ENCODE measurements at regions not wholly inside any gene's neighbourhood (a gene's known extent, or its start where the extent isn't known, plus 50 kb on each side); places are given as distances from the start of the nearest gene placed in this dataset.

GRCh38 chrX:39903937-39904336 lies 193.8 kb downstream of the BCOR start:
- no peak for DNase-seq (ENCODE audit: low spot score in 2 of 2)
- Histone ChIP-seq H3K9me3 (no peaks in the 10 kb centered on the region), H3K27ac (no peak overlapping the region), H3K4me1 (no peaks in the 10 kb centered on the region), H3K36me3 (no peaks in the 10 kb centered on the region), H3K4me3 (no peak overlapping the region), H3K27me3 (peaks cover 0 to 72% of the 10 kb centered on the region in 2 donors)
- no peak for TF ChIP-seq POLR2A (IDR thresholded peaks at IDR 0.05)
- no peak for TF ChIP-seq POLR2AphosphoS5 (IDR thresholded peaks at IDR 0.05)
- TF ChIP-seq CTCF (IDR thresholded peaks at IDR 0.05), result no peak
- intact Hi-C loops (cut with DNase I; ENCODE audit: low total_unique reads), result no loop called here

DNA sequence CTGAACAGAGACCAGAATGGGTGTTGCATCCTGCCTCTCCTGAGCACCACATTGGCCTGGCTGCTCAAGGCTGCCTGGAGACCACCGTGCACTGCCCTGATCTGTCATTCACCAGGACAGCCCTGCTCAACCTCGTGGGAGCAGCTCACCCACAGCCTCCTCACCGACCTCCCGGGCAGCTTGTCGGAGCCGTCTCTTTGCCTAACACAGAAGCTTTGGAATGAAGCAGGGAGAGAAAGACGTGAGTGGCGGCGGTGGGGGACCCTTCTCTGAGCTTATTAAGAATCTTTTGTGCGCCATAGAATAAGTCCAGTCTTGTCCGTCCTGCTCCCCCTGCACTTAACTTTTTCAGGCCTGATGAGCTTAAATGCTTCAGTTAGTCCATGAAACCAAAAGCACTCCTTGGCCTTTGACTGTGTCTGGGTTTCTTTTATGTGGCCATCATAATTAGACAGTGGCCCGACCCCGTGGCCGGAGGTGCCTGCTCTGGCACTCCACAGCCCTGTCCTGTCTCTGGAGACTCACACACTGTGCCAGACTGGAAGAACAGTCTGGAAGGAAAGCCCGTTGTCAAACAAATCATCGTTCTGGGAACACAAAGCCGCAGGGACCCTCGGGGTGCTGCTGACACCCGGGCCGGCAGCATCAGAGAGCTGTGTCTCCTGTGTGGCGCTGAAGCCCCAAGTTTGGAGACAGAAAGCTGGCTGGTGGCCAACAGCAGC lies 192.8 kb downstream of the BCOR start:
- Histone ChIP-seq H3K27me3 (peaks cover 0 to 77% of the 10 kb centered on the region in 2 donors), H3K36me3 (no peaks in the 10 kb centered on the region), H3K9me3 (no peaks in the 10 kb centered on the region), H3K4me1 (no peaks in the 10 kb centered on the region), H3K27ac (no peak overlapping the region), H3K4me3 (peak overlapping the region in 1 of 3 donors; percentile 8)
- intact Hi-C loops (cut with DNase I; ENCODE audit: low total_unique reads), result no loop called here
- no peak for DNase-seq (ENCODE audit: low spot score in 2 of 2)
- TF ChIP-seq POLR2AphosphoS5 (IDR thresholded peaks at IDR 0.05), result no peak
- TF ChIP-seq CTCF (IDR thresholded peaks at IDR 0.05), result no peak
- no peak for TF ChIP-seq POLR2A (IDR thresholded peaks at IDR 0.05)

DNA sequence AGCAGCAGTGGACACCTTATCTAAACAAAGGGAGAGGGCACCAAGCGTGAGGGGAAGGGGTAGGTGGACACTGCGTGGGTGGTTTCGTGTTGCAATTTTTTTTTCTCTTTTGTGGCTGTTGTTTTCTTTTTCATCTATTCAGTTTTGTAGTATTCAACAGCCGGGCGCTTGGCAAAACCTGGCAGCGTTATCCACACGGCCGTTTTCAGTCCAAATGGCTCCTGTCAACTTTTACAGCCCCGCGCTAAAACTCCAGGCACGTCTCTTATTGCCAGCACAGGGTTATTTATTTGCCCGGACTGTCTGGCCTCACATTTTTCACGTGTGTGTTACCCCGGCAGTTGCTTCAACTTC lies 192.2 kb downstream of the BCOR start:
- H3K4me3 ChIP-seq, result peak overlapping the region in 1 of 3 donors; percentile 8
- H3K27ac ChIP-seq, result no peak overlapping the region
- intact Hi-C loops (cut with DNase I; ENCODE audit: low total_unique reads), result no loop called here
- H3K27me3 ChIP-seq, result peaks cover 0 to 79% of the 10 kb centered on the region in 2 donors
- TF ChIP-seq POLR2A (IDR thresholded peaks at IDR 0.05) (no peak), CTCF (IDR thresholded peaks at IDR 0.05) (no peak), POLR2AphosphoS5 (IDR thresholded peaks at IDR 0.05) (no peak)
- H3K36me3 ChIP-seq, result no peaks in the 10 kb centered on the region
- H3K9me3 ChIP-seq, result no peaks in the 10 kb centered on the region
- H3K4me1 ChIP-seq, result no peaks in the 10 kb centered on the region
- DNase-seq (ENCODE audit: low spot score in 2 of 2), result no peak

DNA sequence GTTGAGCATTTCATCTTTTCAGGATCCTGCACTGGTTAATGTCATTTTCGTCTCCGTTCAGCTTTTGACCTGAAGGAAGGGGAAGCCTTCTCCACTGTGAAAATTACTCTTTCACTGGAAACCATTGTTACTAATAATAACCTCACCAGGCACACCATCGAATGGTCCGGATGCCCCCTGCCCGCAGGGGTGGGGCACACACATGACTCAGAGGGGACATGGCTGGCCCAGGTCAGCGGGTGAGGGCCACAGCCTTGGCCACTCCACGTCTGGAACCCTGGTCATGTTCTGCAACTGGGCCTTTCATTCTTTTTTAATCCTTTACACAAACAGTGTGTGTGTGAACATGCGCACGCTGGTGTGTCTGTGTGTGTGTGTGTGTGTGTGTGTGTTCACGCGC lies 191.8 kb downstream of the BCOR start:
- no peak for DNase-seq (ENCODE audit: low spot score in 2 of 2)
- Histone ChIP-seq H3K27me3 (peaks cover 0 to 79% of the 10 kb centered on the region in 2 donors), H3K4me3 (no peak overlapping the region), H3K9me3 (no peaks in the 10 kb centered on the region), H3K36me3 (no peaks in the 10 kb centered on the region), H3K4me1 (no peaks in the 10 kb centered on the region), H3K27ac (no peak overlapping the region)
- intact Hi-C loops (cut with DNase I; ENCODE audit: low total_unique reads), result no loop called here
- TF ChIP-seq CTCF (IDR thresholded peaks at IDR 0.05) (no peak), POLR2A (IDR thresholded peaks at IDR 0.05) (no peak), POLR2AphosphoS5 (IDR thresholded peaks at IDR 0.05) (no peak)

- intact Hi-C loops (cut with DNase I; ENCODE audit: low total_unique reads), result no loop called here
Measured at GRCh38 chrX:39907964-39908661, 189.6 kb downstream of the BCOR start.

More at GRCh38 chrX:39907964-39908661, 189.6 kb downstream of the BCOR start:
- H3K9me3 ChIP-seq, result peaks cover 0 to 5% of the 10 kb centered on the region in 2 donors
- peaks cover 0 to 75% of the 10 kb centered on the region in 2 donors for H3K27me3 ChIP-seq
- peak overlapping the region in 2 of 3 donors; percentile 4 to 31 for H3K4me3 ChIP-seq
- H3K4me1 ChIP-seq, result no peaks in the 10 kb centered on the region
- TF ChIP-seq CTCF (IDR thresholded peaks at IDR 0.05), result no peak
- no peak for TF ChIP-seq POLR2A (IDR thresholded peaks at IDR 0.05)
- no peak for TF ChIP-seq POLR2AphosphoS5 (IDR thresholded peaks at IDR 0.05)
- H3K36me3 ChIP-seq, result no peaks in the 10 kb centered on the region
- H3K27ac ChIP-seq, result peak overlapping the region; percentile 57 to 70
- peak in 1 of 2 donors; percentile 71 for DNase-seq (ENCODE audit: low spot score in 2 of 2)
